Frontal cortex (tissue), 3 donors: ENCODE measurements at regions not wholly inside any gene's neighbourhood (a gene's known extent, or its start where the extent isn't known, plus 50 kb on each side); places are given as distances from the start of the nearest gene placed in this dataset.

Experiments
- DNase-seq, 2 donors: peaks; one replicate each; pipeline ENCODE4 v3.0.0; 2012; ENCODE audit warnings: low spot score in 2 of 2
- FAIRE-seq: peaks from 2 replicates; lab custom pipeline; 2012; peaks lifted over from hg19 to GRCh38; lab: Jason Lieb, UNC
- donor health status: control.
- donor health status: control.
- donor health status: control.

- no peak for DNase-seq
Measured at GRCh38 chr3:62970648-62971047, 95.4 kb upstream of the CADPS start.

GRCh38 chr3:62975566-62975965 lies 100.3 kb upstream of the CADPS start:
- DNase-seq (no peak), FAIRE-seq (no peak)

More at GRCh38 chr3:62970648-62971047, 95.4 kb upstream of the CADPS start:
- no peak for FAIRE-seq

- DNase-seq: no peak
- FAIRE-seq: no peak
Measured at GRCh38 chr3:62981962-62982361, 106.7 kb upstream of the CADPS start.

GRCh38 chr3:62982795-62983455 lies 107.7 kb upstream of the CADPS start:
- no peak for DNase-seq
- no peak for FAIRE-seq

- no peak for DNase-seq
- no peak for FAIRE-seq
Measured at GRCh38 chr3:62986061-62986460, 110.8 kb upstream of the CADPS start.

GRCh38 chr3:62987721-62988120 lies 112.5 kb upstream of the CADPS start:
- no peak for FAIRE-seq
- DNase-seq: no peak

- no peak for FAIRE-seq
Measured at GRCh38 chr3:62990704-62991413, 115.6 kb upstream of the CADPS start.

GRCh38 chr3:62992520-62992919 lies 117.3 kb upstream of the CADPS start:
- DNase-seq: no peak
- FAIRE-seq: no peak

More at GRCh38 chr3:62990704-62991413, 115.6 kb upstream of the CADPS start:
- no peak for DNase-seq

- DNase-seq (no peak), FAIRE-seq (no peak)
Measured at GRCh38 chr3:62995119-62995518, 119.9 kb upstream of the CADPS start.

GRCh38 chr3:62995530-62995929 lies 120.3 kb upstream of the CADPS start:
- DNase-seq (no peak), FAIRE-seq (no peak)

- no peak for FAIRE-seq
Measured at GRCh38 chr3:62997369-62997768, 122.2 kb upstream of the CADPS start.

GRCh38 chr3:62999158-62999557 lies 123.9 kb upstream of the CADPS start:
- no peak for FAIRE-seq

More at GRCh38 chr3:62997369-62997768, 122.2 kb upstream of the CADPS start:
- no peak for DNase-seq

GRCh38 chr3:62999791-63000190 lies 124.6 kb upstream of the CADPS start:
- DNase-seq: no peak
- FAIRE-seq: no peak

More at GRCh38 chr3:62999158-62999557, 123.9 kb upstream of the CADPS start:
- no peak for DNase-seq

GRCh38 chr3:63004448-63004847 lies 129.2 kb upstream of the CADPS start:
- DNase-seq (no peak), FAIRE-seq (no peak)

GRCh38 chr3:63015614-63016309 lies 140.5 kb upstream of the CADPS start:
- DNase-seq (no peak), FAIRE-seq (no peak)

- no peak for FAIRE-seq
Measured at GRCh38 chr3:63022114-63022513, 146.9 kb upstream of the CADPS start.

GRCh38 chr3:63026722-63027121 lies 151.5 kb upstream of the CADPS start:
- no peak for DNase-seq
- FAIRE-seq: no peak

More at GRCh38 chr3:63022114-63022513, 146.9 kb upstream of the CADPS start:
- no peak for DNase-seq

- no peak for DNase-seq
- FAIRE-seq: no peak
Measured at GRCh38 chr3:63029326-63029725, 154.1 kb upstream of the CADPS start.

GRCh38 chr3:63029921-63030320 lies 154.7 kb upstream of the CADPS start:
- FAIRE-seq: no peak
- no peak for DNase-seq

GRCh38 chr3:63030666-63031065 lies 155.4 kb upstream of the CADPS start:
- DNase-seq (no peak), FAIRE-seq (no peak)

GRCh38 chr3:63032881-63033280 lies 157.7 kb upstream of the CADPS start:
- FAIRE-seq (no peak), DNase-seq (no peak)
